Amygdala (tissue), 56 donors: ENCODE measurements at regions not wholly inside any gene's neighbourhood (a gene's known extent, or its start where the extent isn't known, plus 50 kb on each side); places are given as distances from the start of the nearest gene placed in this dataset.

Source experiments
- DNase-seq, 56 donors: peaks; one replicate each; lab custom pipeline; 2025; lab: John Stamatoyannopoulos, UW

GRCh38 chr17:62121025-62121730 is 56.1 kb upstream of the MED13 start:
- no peak for DNase-seq

DNA sequence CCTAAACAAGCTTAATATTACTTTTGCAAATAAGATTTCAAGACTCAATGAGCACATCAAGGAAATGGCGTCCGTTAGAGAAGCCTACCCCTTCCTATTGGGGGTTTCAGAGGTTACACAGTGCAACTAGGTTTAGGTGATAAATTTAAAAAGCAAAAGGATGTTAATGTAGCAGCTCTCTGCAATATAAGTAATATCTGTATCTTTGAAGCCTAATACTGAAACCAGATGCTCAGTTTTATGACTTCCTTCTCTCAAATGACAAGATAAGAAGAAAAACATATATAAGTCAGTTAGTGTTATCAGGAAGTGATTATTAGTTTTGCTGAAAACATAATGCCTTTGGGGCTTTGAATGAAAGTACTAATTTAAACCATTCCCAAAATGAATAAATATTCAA is 54.3 kb upstream of the MED13 start:
- no peak for DNase-seq
